ENCODE measurements at regions not wholly inside any gene's neighbourhood (a gene's known extent, or its start where the extent isn't known, plus 50 kb on each side); places are given as distances from the start of the nearest gene placed in this dataset.

DNA sequence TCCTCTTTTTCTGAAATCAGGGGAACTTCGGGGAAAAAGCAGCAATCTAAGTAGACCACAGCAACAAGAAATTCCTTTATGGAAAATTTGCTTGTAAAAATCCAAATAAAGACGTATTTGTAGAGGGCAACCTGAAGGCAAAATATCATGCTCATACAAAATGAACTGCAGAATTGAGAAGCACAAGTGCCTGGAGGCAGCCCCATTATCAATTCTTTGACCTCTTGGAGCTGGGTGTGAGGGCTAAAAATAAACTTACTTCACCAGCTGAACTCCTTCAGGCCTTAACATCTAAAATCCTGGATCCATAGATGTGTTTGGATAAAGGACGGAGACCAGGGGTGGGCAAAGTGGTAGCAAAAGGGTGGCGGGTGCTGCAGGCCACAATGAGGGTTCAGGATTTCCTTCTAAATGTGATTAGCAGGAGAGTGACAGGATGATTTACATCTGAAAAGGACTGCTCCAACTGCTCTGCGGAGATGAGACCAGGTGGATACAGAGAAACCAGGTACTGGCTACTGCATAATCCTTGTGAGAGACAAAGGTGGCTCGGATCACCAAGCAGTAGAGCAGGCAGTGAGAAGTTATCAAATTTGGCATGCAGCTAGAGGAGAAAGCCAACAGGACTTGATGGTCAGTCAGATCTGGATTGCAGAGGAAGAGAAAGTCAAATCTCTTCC is 81.7 kb upstream of the TJP1 start:
- TF ChIP-seq POLR2A (IDR thresholded peaks at IDR 0.05): no peak
- TF ChIP-seq, protein P1, sequence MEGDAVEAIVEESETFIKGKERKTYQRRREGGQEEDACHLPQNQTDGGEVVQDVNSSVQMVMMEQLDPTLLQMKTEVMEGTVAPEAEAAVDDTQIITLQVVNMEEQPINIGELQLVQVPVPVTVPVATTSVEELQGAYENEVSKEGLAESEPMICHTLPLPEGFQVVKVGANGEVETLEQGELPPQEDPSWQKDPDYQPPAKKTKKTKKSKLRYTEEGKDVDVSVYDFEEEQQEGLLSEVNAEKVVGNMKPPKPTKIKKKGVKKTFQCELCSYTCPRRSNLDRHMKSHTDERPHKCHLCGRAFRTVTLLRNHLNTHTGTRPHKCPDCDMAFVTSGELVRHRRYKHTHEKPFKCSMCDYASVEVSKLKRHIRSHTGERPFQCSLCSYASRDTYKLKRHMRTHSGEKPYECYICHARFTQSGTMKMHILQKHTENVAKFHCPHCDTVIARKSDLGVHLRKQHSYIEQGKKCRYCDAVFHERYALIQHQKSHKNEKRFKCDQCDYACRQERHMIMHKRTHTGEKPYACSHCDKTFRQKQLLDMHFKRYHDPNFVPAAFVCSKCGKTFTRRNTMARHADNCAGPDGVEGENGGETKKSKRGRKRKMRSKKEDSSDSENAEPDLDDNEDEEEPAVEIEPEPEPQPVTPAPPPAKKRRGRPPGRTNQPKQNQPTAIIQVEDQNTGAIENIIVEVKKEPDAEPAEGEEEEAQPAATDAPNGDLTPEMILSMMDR (IDR thresholded peaks at IDR 0.05): no peak
